ENCODE measurements at regions not wholly inside any gene's neighbourhood (a gene's known extent, or its start where the extent isn't known, plus 50 kb on each side); places are given as distances from the start of the nearest gene placed in this dataset.

- TF ChIP-seq POLR2AphosphoS5 (IDR thresholded peaks at IDR 0.05) (no peak), POLR2A (IDR thresholded peaks at IDR 0.05) (no peak)
- TF ChIP-seq, protein P1, sequence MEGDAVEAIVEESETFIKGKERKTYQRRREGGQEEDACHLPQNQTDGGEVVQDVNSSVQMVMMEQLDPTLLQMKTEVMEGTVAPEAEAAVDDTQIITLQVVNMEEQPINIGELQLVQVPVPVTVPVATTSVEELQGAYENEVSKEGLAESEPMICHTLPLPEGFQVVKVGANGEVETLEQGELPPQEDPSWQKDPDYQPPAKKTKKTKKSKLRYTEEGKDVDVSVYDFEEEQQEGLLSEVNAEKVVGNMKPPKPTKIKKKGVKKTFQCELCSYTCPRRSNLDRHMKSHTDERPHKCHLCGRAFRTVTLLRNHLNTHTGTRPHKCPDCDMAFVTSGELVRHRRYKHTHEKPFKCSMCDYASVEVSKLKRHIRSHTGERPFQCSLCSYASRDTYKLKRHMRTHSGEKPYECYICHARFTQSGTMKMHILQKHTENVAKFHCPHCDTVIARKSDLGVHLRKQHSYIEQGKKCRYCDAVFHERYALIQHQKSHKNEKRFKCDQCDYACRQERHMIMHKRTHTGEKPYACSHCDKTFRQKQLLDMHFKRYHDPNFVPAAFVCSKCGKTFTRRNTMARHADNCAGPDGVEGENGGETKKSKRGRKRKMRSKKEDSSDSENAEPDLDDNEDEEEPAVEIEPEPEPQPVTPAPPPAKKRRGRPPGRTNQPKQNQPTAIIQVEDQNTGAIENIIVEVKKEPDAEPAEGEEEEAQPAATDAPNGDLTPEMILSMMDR (IDR thresholded peaks at IDR 0.05) = no peak
These were observed 333.9 kb downstream of the CYRIA start for GRCh38 chr2:16331772-16332171.
